Astrocyte of the cerebellum (primary cell): ENCODE measurements at regions not wholly inside any gene's neighbourhood (a gene's known extent, or its start where the extent isn't known, plus 50 kb on each side); places are given as distances from the start of the nearest gene placed in this dataset.

ENCODE experiments used
- DNase-seq: peaks from one replicate; pipeline ENCODE4 v3.0.0-alpha.2; 2011; ENCODE audit warnings: low read depth
- H3K4me3 ChIP-seq: 2 replicates; pipeline ENCODE4 v1.5.1; 2011; ENCODE audit warnings: mild to moderate bottlenecking, low read depth, low read length, moderate library complexity
- CTCF ChIP-seq: IDR thresholded peaks from 2 replicates; pipeline ENCODE4 v1.5.1; 2012; ENCODE audit warnings: low read length, low read depth, moderate library complexity, mild to moderate bottlenecking; ENCODE audit errors: missing control alignments
- in situ Hi-C: cut with HindIII; loops from 2 replicates; pipeline ENCODE4 v1.10.0; 2017; ENCODE audit warnings: low sequenced_read_pairs

DNA sequence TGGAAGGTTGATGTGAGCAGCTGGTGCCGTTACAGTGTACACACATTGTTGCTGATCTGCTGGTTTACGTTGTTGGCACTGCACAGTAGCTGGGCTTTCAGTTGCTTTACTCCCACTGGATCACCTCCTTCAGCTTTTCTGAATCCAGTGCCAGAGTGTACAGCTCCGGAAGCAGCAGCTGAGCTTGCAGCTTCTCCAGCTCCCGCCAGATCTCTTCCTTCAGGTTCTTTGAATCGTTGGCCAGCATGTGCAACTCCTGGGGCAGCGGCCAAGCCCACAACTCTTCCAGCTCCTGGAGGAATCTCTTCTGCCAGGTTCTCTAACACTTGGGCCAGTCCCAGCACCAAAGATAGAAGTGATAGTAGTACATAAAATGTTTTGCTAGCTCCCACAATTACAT lies 149.7 kb upstream of the RRP15 start:
- no peak for TF ChIP-seq CTCF
- no peak overlapping the region for H3K4me3 ChIP-seq
- DNase-seq, result no peak
- in situ Hi-C loops, result no loop called here

DNA sequence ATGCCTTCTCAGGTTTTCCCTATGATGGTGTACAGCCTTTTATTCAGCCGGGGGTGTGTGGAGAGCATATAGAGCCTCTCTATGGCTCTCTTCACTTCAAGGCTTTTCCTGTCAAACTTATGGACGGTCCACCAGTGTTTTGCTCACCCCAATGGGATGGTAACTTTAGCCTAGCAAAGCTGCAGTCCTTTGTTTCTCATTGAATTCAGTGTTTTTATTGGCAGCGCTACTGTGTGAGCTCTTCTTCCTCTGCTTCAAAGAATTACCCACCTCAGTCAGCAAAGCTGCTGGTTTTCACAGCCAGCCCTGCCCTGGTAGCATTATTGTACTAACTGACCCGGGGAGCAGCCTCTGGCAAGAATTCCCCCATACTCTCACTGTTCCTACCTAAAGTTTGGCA lies 145.3 kb upstream of the RRP15 start:
- DNase-seq, result no peak
- in situ Hi-C loops, result no loop called here
- TF ChIP-seq CTCF, result no peak
- no peak overlapping the region for H3K4me3 ChIP-seq

DNA sequence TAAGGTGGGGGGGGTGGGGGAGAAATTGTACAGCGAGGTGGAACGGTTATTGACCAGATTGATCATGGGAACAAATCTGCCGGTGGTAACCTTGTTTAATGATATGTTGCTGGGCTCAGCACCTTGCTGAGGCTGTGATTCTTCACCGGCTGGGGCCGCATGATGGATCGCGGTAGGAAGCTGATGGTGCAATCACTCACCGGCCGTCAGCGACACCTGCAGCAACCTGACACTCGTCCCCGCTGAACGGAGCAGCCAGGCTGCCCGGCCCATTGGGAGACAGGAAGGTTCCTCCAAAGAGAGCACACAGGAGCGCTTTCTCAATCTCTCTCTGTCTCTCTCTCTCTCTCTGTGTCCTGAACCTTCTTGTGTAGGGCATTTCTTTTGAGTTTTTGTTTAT lies 128.5 kb upstream of the RRP15 start:
- no peak for DNase-seq
- TF ChIP-seq CTCF, result no peak
- in situ Hi-C loops, result no loop called here
- H3K4me3 ChIP-seq, result no peak overlapping the region

GRCh38 chr1:218163371-218163770 lies 121.7 kb upstream of the RRP15 start:
- TF ChIP-seq CTCF, result no peak
- no peak for DNase-seq
- H3K4me3 ChIP-seq, result no peak overlapping the region
- in situ Hi-C loops, result no loop called here

- TF ChIP-seq CTCF, result no peak
- peak; percentile 11 for DNase-seq
- in situ Hi-C loops, result no loop called here
- H3K4me3 ChIP-seq, result peak overlapping the region; percentile 66
Measured at GRCh38 chr1:218164111-218164929, 120.8 kb upstream of the RRP15 start.

- TF ChIP-seq CTCF, result no peak
Measured at GRCh38 chr1:218164930-218165700, 120.0 kb upstream of the RRP15 start.

More at GRCh38 chr1:218164930-218165700, 120.0 kb upstream of the RRP15 start:
- peak overlapping the region; percentile 66 for H3K4me3 ChIP-seq
- DNase-seq, result no peak
- in situ Hi-C loops, result no loop called here
